DMS 273 treated with DMSO at 0.1 percent for 48 hours (cell line): ENCODE measurements at regions not wholly inside any gene's neighbourhood (a gene's known extent, or its start where the extent isn't known, plus 50 kb on each side); places are given as distances from the start of the nearest gene placed in this dataset.
"Not testable (repeated sequence)": the region's sequence is repeated elsewhere in the genome, so short reads cannot be mapped to it uniquely, and the experiment has no call there.

ENCODE experiments used
- DNase-seq: peaks from one replicate; lab custom pipeline; 2025; lab: John Stamatoyannopoulos, UW

GRCh38 chr1:188170935-188171334 is 1342.2 kb downstream of the PLA2G4A start:
- no peak for DNase-seq

- not testable (repeated sequence) for DNase-seq
These were observed 1353.3 kb downstream of the PLA2G4A start for GRCh38 chr1:188182063-188182462.

- no peak for DNase-seq
These were observed 1359.6 kb downstream of the PLA2G4A start for GRCh38 chr1:188188317-188188716.

- DNase-seq: no peak
These were observed 1366.2 kb downstream of the PLA2G4A start for GRCh38 chr1:188194916-188195315.

DNA sequence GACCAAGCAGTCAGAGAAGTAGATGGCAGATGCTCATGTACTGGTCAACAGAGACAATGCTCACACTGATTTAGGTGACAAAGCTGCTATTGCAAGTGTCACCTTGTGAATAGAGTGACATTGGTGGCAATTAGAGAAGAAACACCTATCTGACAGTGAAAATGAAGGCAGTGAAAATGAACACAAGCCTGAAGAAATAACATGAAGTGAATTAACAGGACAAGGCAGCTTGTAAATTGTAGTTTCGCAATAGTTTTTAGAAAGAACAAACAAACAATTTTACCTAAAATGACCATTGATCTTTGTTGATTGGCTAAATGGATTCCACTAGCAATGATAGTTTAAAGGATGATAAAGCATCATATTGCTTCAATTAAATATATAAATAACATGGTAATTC is 1389.5 kb downstream of the PLA2G4A start:
- no peak for DNase-seq

DNA sequence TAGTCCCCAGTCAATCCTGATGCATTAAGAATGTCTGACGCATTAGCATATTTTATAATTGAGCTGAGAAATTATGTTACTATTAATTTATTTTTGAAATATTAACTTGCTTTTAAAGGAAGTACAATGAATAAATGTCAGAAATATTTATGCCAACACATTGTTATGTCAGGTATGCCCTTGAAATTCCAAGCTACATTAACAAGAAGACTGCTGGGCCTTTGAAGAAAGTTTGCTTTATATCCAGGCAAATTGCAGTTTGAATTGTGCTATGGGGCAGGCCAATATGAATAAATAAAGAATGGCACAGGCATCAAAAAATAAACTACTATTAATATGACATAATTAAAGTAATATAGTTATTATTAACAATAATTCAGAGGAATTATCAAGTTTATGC is 1391.3 kb downstream of the PLA2G4A start:
- no peak for DNase-seq

GRCh38 chr1:188224263-188224662 is 1395.5 kb downstream of the PLA2G4A start:
- no peak for DNase-seq

DNA sequence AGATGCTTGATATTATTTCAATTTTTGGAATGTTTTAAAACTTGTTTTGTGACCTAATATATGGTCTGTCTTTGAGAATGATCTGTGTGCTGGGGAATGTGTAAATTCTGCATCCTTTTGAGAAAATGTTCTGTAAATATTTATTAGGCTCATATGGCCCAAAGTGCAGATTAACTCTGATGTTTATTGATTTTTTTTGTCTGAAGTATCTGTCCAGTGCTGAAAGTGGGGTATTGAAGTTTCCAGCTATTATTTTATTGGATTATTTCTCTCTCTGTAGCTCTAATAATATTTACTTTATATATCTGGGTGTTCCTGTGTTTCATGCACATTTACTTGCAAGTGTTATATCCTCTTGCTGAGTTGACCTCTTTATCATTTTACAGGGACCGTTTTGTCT is 1397.2 kb downstream of the PLA2G4A start:
- DNase-seq: no peak

DNA sequence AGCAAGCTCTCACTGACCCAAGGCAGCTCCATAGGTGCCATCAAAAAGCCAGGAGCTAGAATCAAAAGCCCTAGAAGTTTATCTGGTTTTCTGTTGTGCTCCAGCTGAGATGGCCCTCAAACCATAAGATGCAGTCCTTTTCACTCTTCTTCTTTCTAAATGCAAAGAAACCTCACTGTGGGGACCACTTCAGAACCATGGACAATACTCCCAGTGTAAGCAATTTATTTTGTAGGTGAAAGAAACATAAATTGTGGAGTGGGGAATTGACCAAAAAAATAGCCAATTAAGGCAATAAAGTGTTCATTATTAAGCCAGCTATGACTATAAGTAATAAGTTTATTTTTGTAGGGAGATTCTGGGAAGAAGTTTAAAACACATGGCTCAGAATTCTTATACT is 1399.9 kb downstream of the PLA2G4A start:
- no peak for DNase-seq

- DNase-seq: no peak
These were observed 1409.0 kb downstream of the PLA2G4A start for GRCh38 chr1:188237573-188238348.

DNA sequence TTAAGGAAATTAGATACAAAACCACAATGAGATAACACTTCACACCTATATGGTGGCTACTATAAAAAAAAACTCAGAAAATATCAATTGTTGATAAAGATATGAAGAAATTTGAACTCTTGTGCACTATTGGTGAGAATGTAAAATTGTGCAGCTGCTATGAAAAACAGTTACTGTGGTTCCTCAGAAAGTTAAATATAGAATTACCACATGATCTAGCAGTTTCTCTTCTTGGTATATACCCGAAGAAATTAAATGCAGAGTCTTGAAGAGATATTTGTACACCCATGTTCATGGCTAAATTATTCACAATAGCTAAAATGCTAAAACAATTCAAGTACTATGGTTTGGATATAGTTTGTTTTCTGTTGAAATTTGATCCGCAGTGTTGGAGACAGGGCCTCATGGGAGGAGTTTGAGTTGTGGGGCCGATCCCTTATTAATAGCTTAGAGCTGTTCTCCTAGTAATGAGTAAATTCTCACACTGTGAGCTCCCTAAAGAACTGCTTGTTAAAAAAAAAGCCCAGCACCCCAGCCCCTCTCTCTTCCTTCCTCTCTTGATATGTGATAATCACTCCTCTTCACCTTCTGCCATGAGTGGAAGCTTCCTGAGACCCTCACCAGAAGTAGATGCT is 1412.1 kb downstream of the PLA2G4A start:
- no peak for DNase-seq

GRCh38 chr1:188241629-188242028 is 1412.9 kb downstream of the PLA2G4A start:
- no peak for DNase-seq

DNA sequence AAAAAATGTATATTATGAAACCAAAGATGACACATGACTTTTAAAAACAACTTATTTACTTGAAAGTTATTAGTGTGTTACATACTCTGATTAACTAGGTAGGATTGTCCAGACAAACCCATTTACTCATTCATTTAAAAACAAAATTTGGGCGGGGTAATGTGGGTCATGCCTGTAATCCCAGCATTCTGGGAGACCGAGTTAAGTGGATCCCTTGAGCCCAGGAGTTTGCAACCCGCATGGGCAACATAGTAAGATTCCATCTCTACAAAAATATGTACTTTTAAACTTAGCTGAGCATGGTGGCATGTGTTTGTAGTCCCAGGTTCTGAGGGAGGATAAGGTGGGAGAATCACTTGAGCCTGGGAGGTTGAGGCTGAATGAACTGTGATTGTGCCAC is 1414.7 kb downstream of the PLA2G4A start:
- DNase-seq: no peak

DNA sequence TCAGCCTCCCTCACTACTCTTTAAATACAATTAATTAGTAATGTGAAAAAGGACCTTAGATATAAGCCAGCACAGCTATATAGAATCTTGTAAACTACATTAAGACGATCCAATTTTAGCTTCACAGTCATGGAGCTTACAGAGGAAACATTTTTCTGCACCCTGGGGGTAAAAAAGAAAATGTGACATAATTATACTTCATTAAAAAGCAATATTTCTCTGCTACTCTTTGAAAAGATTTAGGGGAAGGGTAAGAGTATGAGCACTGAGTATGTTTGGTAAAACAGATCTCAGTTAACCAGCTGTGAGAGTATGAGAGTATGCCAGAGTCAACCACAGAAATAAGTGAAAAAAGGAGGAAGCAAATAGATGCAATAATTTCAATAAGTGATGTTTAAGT is 1415.9 kb downstream of the PLA2G4A start:
- DNase-seq: no peak

- DNase-seq: no peak
These were observed 1418.5 kb downstream of the PLA2G4A start for GRCh38 chr1:188247255-188247654.

- DNase-seq: no peak
These were observed 1421.1 kb downstream of the PLA2G4A start for GRCh38 chr1:188249811-188250210.

GRCh38 chr1:188251036-188251435 is 1422.3 kb downstream of the PLA2G4A start:
- DNase-seq: no peak

- no peak for DNase-seq
These were observed 1433.1 kb downstream of the PLA2G4A start for GRCh38 chr1:188261849-188262248.

DNA sequence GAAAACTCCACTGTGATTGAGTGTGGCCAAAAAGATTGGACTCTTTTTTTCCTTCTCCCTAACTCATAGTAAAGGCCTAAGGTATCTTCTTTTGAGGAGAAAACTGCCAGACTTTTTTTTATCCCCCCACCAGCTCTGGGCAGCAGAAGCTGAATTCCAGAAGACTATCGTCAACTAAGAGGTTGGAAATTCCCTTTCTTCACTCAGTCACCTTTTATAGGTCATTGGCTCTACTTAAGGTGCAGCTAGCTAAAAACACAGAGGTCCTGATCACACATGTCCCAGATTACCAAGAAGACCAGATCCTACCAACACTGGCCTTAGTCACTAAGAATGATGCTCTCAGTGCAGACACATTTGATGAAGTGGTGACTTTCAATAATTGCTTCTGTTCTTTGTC is 1441.2 kb downstream of the PLA2G4A start:
- no peak for DNase-seq

- no peak for DNase-seq
These were observed 1441.7 kb downstream of the PLA2G4A start for GRCh38 chr1:188270497-188270896.

- DNase-seq: no peak
These were observed 1449.0 kb downstream of the PLA2G4A start for GRCh38 chr1:188277771-188278170.

GRCh38 chr1:188281921-188282320 is 1453.2 kb downstream of the PLA2G4A start:
- DNase-seq: no peak

- no peak for DNase-seq
These were observed 1466.4 kb downstream of the PLA2G4A start for GRCh38 chr1:188295157-188295556.

DNA sequence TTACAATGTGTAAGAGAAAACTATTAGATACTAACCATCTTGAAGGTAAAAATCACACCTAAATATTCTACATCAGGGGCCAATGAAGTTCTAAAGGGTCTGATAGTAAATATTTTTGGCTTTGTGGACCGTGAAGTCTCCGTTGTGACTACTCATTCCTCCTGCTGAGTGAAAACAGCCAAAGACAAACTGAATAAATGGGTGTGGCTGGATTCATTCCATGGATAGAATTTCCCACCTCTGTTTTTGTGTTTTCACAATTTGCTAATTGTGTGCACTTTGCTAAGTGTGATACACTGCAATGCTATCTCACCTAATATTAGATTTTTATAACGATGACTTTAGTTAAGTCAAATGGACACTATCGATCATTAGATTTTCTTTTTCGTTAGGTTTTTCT is 1474.0 kb downstream of the PLA2G4A start:
- DNase-seq: no peak
